Gastrocnemius medialis (tissue), 4 donors: ENCODE measurements at regions not wholly inside any gene's neighbourhood (a gene's known extent, or its start where the extent isn't known, plus 50 kb on each side); places are given as distances from the start of the nearest gene placed in this dataset.

Source experiments
- POLR2A ChIP-seq, 2 donors: fragments of 450-650 bp; IDR thresholded peaks; one replicate each; pipeline ENCODE4 v1.6.1; 2017; ENCODE audit warnings: antibody characterized with exemption in 2 of 2, mild to moderate bottlenecking in 2 of 2, moderate library complexity in 2 of 2
- TF ChIP-seq, protein P1 (sequence below), 5 experiments: fragments of 450-650 bp in 3 of 5; fragments of 200-600 bp in 2 of 5; sonication (generic) in 2 of 5; IDR thresholded peaks in 4 of 5; conservative IDR thresholded peaks in 1 of 5; 1 replicate in 4 of 5; 2 replicates in 1 of 5; pipeline ENCODE4 v1.5.1; 2016 to 2019; ENCODE audit warnings: antibody characterized with exemption in 5 of 5, mild to moderate bottlenecking in 3 of 5, moderate library complexity in 3 of 5

DNA sequence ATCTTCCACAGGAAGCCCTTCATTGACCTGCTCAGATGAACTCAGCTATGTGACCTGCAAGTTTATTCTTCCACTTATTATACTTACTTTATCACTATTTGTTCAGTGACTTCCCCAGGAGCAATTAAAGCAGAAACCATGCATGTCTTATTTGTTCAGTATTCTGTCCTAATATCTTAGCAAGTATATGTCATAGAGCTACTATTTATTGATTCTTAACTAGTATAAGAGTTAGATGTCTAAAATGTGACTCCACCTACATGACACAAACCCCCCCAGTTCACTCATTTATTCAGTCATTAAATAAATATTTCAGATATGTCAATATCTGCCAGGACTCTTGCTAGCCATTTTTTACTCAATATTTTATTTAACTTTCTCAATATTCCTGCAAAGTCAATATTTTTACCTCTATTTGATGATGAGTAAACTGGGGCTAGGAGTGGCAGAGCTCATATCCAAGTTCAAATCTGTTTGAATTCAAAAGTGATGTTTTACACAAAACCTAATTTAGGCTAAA, 469.0 kb upstream of the USP24 start:
- no peak for TF ChIP-seq POLR2A (IDR thresholded peaks at IDR 0.05)
- TF ChIP-seq, protein P1, sequence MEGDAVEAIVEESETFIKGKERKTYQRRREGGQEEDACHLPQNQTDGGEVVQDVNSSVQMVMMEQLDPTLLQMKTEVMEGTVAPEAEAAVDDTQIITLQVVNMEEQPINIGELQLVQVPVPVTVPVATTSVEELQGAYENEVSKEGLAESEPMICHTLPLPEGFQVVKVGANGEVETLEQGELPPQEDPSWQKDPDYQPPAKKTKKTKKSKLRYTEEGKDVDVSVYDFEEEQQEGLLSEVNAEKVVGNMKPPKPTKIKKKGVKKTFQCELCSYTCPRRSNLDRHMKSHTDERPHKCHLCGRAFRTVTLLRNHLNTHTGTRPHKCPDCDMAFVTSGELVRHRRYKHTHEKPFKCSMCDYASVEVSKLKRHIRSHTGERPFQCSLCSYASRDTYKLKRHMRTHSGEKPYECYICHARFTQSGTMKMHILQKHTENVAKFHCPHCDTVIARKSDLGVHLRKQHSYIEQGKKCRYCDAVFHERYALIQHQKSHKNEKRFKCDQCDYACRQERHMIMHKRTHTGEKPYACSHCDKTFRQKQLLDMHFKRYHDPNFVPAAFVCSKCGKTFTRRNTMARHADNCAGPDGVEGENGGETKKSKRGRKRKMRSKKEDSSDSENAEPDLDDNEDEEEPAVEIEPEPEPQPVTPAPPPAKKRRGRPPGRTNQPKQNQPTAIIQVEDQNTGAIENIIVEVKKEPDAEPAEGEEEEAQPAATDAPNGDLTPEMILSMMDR (IDR thresholded peaks at IDR 0.05 in 4 of 5, conservative IDR thresholded peaks at IDR 0.05 in 1 of 5), result no peak
